AG04450 (cell line): ENCODE measurements at regions not wholly inside any gene's neighbourhood (a gene's known extent, or its start where the extent isn't known, plus 50 kb on each side); places are given as distances from the start of the nearest gene placed in this dataset.

Source experiments
- CTCF ChIA-PET: fragments of 300-600, 350-600 bp; formaldehyde crosslinking; extraction: SDS; loops from one replicate; lab custom pipeline; 2022; ENCODE audit warnings: antibody characterized with exemption, inconsistent platforms; lab: Charles Lee
- POLR2A ChIA-PET: fragments of 350-600 bp; formaldehyde crosslinking; extraction: SDS; loops from one replicate; lab custom pipeline; 2021; ENCODE audit warnings: antibody characterized with exemption, inconsistent platforms; lab: Yijun Ruan, JAX
- DNase-seq: peaks from one replicate; pipeline ENCODE4 v3.0.0-alpha.2; 2011; ENCODE audit warnings: low read depth, low spot score
- H3K27ac ChIP-seq: one replicate; pipeline ENCODE4 v1.5.1; 2012; ENCODE audit warnings: low read depth, low read length, control low read depth
- H3K27me3 ChIP-seq: one replicate; pipeline ENCODE4 v1.6.0; 2012; ENCODE audit warnings: low read length; ENCODE audit not compliant: control insufficient read depth, insufficient read depth
- H3K4me3 ChIP-seq: 2 replicates; pipeline ENCODE4 v1.5.1; 2011; ENCODE audit warnings: mild to moderate bottlenecking, low read depth, low read length, control low read depth
- H3K9me3 ChIP-seq: 2 replicates; pipeline ENCODE4 v1.5.1; 2012; ENCODE audit warnings: low read length; ENCODE audit not compliant: control insufficient read depth, insufficient read depth
- TF ChIP-seq, protein P1 (sequence below): IDR thresholded peaks from 2 replicates; pipeline ENCODE4 v1.5.1; 2011; ENCODE audit warnings: low read depth, low read length, control low read depth, inconsistent platforms

DNA sequence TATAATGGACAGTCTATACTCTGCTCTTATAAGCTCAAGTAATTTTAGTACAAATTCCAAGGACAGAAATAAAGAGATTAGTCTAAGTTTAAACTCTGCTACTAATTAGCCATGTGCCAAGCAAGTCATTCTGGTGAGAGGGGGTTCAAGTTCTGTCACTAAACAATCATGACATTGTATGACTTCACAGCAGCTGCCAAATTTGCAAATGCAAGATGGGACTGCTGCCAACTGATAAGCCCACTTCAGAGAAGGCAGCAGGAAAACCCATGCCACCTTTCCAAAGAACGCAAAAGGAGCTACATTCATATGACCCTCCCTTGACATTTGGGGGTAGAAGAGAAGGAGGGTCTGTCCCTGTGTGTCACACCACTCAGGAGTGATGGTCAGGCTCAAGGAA lies 60.7 kb upstream of the RFXAP start:
- TF ChIP-seq, protein P1, sequence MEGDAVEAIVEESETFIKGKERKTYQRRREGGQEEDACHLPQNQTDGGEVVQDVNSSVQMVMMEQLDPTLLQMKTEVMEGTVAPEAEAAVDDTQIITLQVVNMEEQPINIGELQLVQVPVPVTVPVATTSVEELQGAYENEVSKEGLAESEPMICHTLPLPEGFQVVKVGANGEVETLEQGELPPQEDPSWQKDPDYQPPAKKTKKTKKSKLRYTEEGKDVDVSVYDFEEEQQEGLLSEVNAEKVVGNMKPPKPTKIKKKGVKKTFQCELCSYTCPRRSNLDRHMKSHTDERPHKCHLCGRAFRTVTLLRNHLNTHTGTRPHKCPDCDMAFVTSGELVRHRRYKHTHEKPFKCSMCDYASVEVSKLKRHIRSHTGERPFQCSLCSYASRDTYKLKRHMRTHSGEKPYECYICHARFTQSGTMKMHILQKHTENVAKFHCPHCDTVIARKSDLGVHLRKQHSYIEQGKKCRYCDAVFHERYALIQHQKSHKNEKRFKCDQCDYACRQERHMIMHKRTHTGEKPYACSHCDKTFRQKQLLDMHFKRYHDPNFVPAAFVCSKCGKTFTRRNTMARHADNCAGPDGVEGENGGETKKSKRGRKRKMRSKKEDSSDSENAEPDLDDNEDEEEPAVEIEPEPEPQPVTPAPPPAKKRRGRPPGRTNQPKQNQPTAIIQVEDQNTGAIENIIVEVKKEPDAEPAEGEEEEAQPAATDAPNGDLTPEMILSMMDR: no peak
- H3K4me3 ChIP-seq: no peak overlapping the region
- no peak for DNase-seq
- H3K27me3 ChIP-seq: peaks cover 2% of the 10 kb centered on the region
- ChIA-PET POLR2A (no interaction called here), CTCF (interaction anchor here (0.6 to 1.0 kb wide), 3 partner anchors 11 to 411 kb away, joined by 3 read pairs; no protein-coding TSS in a partner anchor)
- H3K27ac ChIP-seq: no peak overlapping the region
- no peaks in the 10 kb centered on the region for H3K9me3 ChIP-seq

DNA sequence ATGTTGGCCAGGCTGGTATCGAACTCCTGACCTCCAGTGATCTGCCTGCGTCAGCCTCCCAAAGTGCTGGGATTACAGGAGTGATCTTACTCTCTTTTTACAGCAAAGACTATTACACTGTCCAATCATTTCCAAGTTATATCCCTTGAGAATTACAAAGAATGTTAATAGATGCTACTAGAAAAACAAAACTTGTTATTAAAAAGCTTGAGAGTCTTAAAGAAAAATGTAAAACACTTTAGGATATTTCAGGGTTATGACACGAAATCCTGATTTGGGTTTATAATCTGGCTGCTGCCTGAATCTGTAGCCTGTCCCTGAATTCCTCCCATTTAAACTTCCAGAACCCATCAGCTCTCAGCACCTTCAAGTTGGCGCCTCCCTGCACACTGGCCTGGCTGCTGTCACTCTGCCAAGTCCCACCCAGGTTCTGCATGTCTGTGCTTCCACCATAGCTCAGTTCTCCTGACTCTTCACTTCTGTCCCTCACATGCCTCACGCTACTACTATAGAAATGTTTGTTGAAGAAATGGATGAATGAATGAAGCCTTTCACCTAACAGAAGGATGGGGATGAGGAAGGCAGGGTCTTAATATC lies 55.8 kb upstream of the RFXAP start:
- H3K9me3 ChIP-seq: no peaks in the 10 kb centered on the region
- no peak overlapping the region for H3K27ac ChIP-seq
- H3K4me3 ChIP-seq: no peak overlapping the region
- ChIA-PET POLR2A (no interaction called here), CTCF (interaction anchor here (1.0 kb wide), 1 partner anchor 27 kb away, joined by 6 read pairs; no protein-coding TSS in a partner anchor)
- DNase-seq: no peak
- H3K27me3 ChIP-seq: peaks cover 2% of the 10 kb centered on the region
- TF ChIP-seq, protein P1: no peak

DNA sequence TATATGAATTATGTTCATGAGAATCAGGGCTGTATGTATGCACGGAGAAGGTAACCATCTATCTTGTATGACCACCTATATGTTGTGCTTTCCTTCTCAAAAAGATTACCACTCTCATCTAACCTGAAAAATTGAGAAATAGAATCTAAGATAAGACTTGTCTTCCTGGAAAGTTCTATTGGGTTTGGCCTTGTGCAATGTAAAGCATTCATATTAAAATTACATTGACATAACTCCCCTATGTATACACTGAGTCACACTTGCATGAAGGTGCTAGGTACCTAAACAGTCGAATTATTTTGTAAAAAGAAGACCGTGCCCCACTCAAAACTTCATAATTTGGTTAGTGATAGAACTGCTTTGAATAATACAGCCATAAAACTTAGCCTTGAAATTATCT lies 54.5 kb upstream of the RFXAP start:
- Histone ChIP-seq H3K9me3 (no peaks in the 10 kb centered on the region), H3K27ac (no peak overlapping the region), H3K4me3 (no peak overlapping the region), H3K27me3 (peaks cover 2% of the 10 kb centered on the region)
- ChIA-PET CTCF (no interaction called here), POLR2A (no interaction called here)
- TF ChIP-seq, protein P1: no peak
- DNase-seq: no peak

- Histone ChIP-seq H3K4me3 (no peak overlapping the region), H3K27ac (no peak overlapping the region), H3K9me3 (no peaks in the 10 kb centered on the region), H3K27me3 (peaks cover 2% of the 10 kb centered on the region)
- POLR2A ChIA-PET: no interaction called here
- CTCF ChIA-PET: no interaction called here
- no peak for DNase-seq
- TF ChIP-seq, protein P1: no peak
These were observed 54.1 kb upstream of the RFXAP start for GRCh38 chr13:36764957-36765356.

GRCh38 chr13:36766295-36766694 lies 52.7 kb upstream of the RFXAP start:
- no peaks in the 10 kb centered on the region for H3K9me3 ChIP-seq
- H3K27me3 ChIP-seq: no peaks in the 10 kb centered on the region
- CTCF ChIA-PET: no interaction called here
- no peak for DNase-seq
- H3K4me3 ChIP-seq: no peak overlapping the region
- TF ChIP-seq, protein P1: no peak
- POLR2A ChIA-PET: interaction anchor here (0.7 kb wide), 2 partner anchors 92 to 99 kb away, joined by 3 to 4 read pairs; no protein-coding TSS in a partner anchor
- H3K27ac ChIP-seq: no peak overlapping the region
